ENCODE measurements at regions not wholly inside any gene's neighbourhood (a gene's known extent, or its start where the extent isn't known, plus 50 kb on each side); places are given as distances from the start of the nearest gene placed in this dataset.

DNA sequence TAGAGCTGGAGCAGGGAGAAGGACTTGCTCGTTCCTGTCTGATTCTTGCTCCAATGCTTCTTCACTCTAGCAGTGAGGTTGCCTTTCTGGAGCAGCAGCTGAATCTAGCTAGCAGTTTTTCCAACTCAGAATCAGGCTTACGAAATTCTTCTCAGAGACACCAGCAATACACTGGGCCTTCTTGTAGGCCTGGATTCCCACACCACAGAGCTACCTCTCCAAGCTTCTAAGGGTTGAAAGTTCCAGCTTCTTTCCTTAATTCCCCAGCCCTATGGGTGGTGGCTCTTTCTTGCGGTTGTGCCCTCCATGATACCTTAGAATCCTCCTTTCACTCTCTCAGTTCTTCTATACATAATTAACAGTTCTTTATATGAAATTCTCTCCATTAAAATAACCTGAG is 586.6 kb downstream of the INHBA start:
- Histone ChIP-seq H3K18ac (ENCODE audit: low read depth in 1 of 2, low read length in 2 of 2) (no peak overlapping the region), H2AK5ac (ENCODE audit: low read length, severe bottlenecking) (no peak overlapping the region), H4K8ac (ENCODE audit: low read length) (no peak overlapping the region), H3K4ac (ENCODE audit: low read depth in 1 of 2, low read length in 2 of 2) (no peak overlapping the region), H2BK12ac (ENCODE audit: low read length in 2 of 2) (no peak overlapping the region), H2BK15ac (ENCODE audit: low read depth, poor library complexity, severe bottlenecking) (no peak overlapping the region), H2AFZ (ENCODE audit: low read depth, low read length) (no peak overlapping the region), H3K14ac (ENCODE audit: low read length in 2 of 2) (no peak overlapping the region), H2BK120ac (ENCODE audit: low read depth, low read length) (no peak overlapping the region), H3K27ac (ENCODE audit: low read length, poor library complexity, severe bottlenecking) (no peak overlapping the region), H4K91ac (ENCODE audit: low read length) (no peak overlapping the region), H3K4me3 (ENCODE audit: insufficient read depth in 1 of 2, low read depth in 1 of 2, low read length in 2 of 2) (no peak overlapping the region), H3K79me1 (replicated peaks; ENCODE audit: low read length, poor library complexity, severe bottlenecking) (no peaks in the 10 kb centered on the region), H3K4me2 (ENCODE audit: low read length, poor library complexity, severe bottlenecking) (no peak overlapping the region), H2BK5ac (ENCODE audit: low read depth, low read length, poor library complexity, severe bottlenecking) (no peak overlapping the region), H3K4me1 (ENCODE audit: control insufficient read depth, insufficient read depth, low read depth, low read length) (peaks cover 2% of the 10 kb centered on the region), H3K23ac (ENCODE audit: low read length in 2 of 2) (no peak overlapping the region), H3K9me3 (ENCODE audit: control insufficient read depth, low read length) (no peaks in the 10 kb centered on the region), H3K27me3 (ENCODE audit: control insufficient read depth in 1 of 2, insufficient read depth in 1 of 2, low read length in 2 of 2) (no peaks in the 10 kb centered on the region), H3K36me3 (ENCODE audit: control insufficient read depth in 1 of 2, insufficient read depth in 2 of 2, low read depth in 1 of 2, low read length in 2 of 2) (no peaks in the 10 kb centered on the region), H3K9ac (ENCODE audit: low read length) (no peak overlapping the region)
- no peak for DNase-seq
- 97% methylated on average over 3 of the region's 3 CpGs for WGBS

- Histone ChIP-seq H2BK12ac (ENCODE audit: low read length in 2 of 2) (no peak overlapping the region), H2BK120ac (ENCODE audit: low read depth, low read length) (no peak overlapping the region), H3K79me1 (replicated peaks; ENCODE audit: low read length, poor library complexity, severe bottlenecking) (no peaks in the 10 kb centered on the region), H3K4ac (ENCODE audit: low read depth in 1 of 2, low read length in 2 of 2) (no peak overlapping the region), H3K4me1 (ENCODE audit: control insufficient read depth, insufficient read depth, low read depth, low read length) (peaks cover 2% of the 10 kb centered on the region), H3K14ac (ENCODE audit: low read length in 2 of 2) (no peak overlapping the region), H3K9me3 (ENCODE audit: control insufficient read depth, low read length) (no peaks in the 10 kb centered on the region), H3K27me3 (ENCODE audit: control insufficient read depth in 1 of 2, insufficient read depth in 1 of 2, low read length in 2 of 2) (no peaks in the 10 kb centered on the region), H3K9ac (ENCODE audit: low read length) (no peak overlapping the region), H3K23ac (ENCODE audit: low read length in 2 of 2) (no peak overlapping the region), H3K4me3 (ENCODE audit: insufficient read depth in 1 of 2, low read depth in 1 of 2, low read length in 2 of 2) (no peak overlapping the region), H3K36me3 (ENCODE audit: control insufficient read depth in 1 of 2, insufficient read depth in 2 of 2, low read depth in 1 of 2, low read length in 2 of 2) (no peaks in the 10 kb centered on the region), H2AFZ (ENCODE audit: low read depth, low read length) (no peak overlapping the region), H4K91ac (ENCODE audit: low read length) (no peak overlapping the region), H2AK5ac (ENCODE audit: low read length, severe bottlenecking) (no peak overlapping the region), H4K8ac (ENCODE audit: low read length) (no peak overlapping the region), H2BK15ac (ENCODE audit: low read depth, poor library complexity, severe bottlenecking) (no peak overlapping the region), H3K18ac (ENCODE audit: low read depth in 1 of 2, low read length in 2 of 2) (no peak overlapping the region), H3K4me2 (ENCODE audit: low read length, poor library complexity, severe bottlenecking) (no peak overlapping the region), H2BK5ac (ENCODE audit: low read depth, low read length, poor library complexity, severe bottlenecking) (no peak overlapping the region), H3K27ac (ENCODE audit: low read length, poor library complexity, severe bottlenecking) (no peak overlapping the region)
- DNase-seq, result no peak
- 93% methylated on average over 2 of the region's 2 CpGs for WGBS
Measured at GRCh38 chr7:41114691-41115090, 588.2 kb downstream of the INHBA start.

DNA sequence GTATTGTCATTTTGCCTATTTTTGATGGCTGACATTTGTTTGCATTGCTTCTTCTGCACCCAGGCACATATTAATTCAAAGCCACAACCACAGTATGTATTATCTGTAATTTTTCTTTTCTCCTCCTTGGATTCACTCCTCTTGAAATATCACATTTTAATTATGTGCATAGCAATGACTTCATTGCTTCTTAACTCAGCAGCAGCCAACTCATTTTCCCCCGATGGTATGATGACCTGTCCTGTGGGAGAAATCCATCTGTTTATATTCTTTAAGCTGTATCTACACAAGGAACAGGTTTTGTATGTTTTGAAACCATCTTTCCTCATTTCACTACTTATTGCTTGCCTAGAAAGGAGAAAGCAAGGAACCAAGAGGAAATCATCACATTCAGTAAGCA is 588.8 kb downstream of the INHBA start:
- no peak overlapping the region for H3K18ac ChIP-seq (ENCODE audit: low read depth in 1 of 2, low read length in 2 of 2)
- H2BK15ac ChIP-seq (ENCODE audit: low read depth, poor library complexity, severe bottlenecking), result no peak overlapping the region
- H3K36me3 ChIP-seq (ENCODE audit: control insufficient read depth in 1 of 2, insufficient read depth in 2 of 2, low read depth in 1 of 2, low read length in 2 of 2), result no peaks in the 10 kb centered on the region
- no peak overlapping the region for H3K4ac ChIP-seq (ENCODE audit: low read depth in 1 of 2, low read length in 2 of 2)
- H3K27me3 ChIP-seq (ENCODE audit: control insufficient read depth in 1 of 2, insufficient read depth in 1 of 2, low read length in 2 of 2), result no peaks in the 10 kb centered on the region
- no peak overlapping the region for H2BK5ac ChIP-seq (ENCODE audit: low read depth, low read length, poor library complexity, severe bottlenecking)
- H4K8ac ChIP-seq (ENCODE audit: low read length), result no peak overlapping the region
- H3K23ac ChIP-seq (ENCODE audit: low read length in 2 of 2), result no peak overlapping the region
- no peak overlapping the region for H2AFZ ChIP-seq (ENCODE audit: low read depth, low read length)
- 50% methylated on average over 1 of the region's 1 CpG for WGBS
- H3K14ac ChIP-seq (ENCODE audit: low read length in 2 of 2), result no peak overlapping the region
- no peak overlapping the region for H3K4me3 ChIP-seq (ENCODE audit: insufficient read depth in 1 of 2, low read depth in 1 of 2, low read length in 2 of 2)
- H2BK120ac ChIP-seq (ENCODE audit: low read depth, low read length), result no peak overlapping the region
- H2BK12ac ChIP-seq (ENCODE audit: low read length in 2 of 2), result no peak overlapping the region
- H3K4me1 ChIP-seq (ENCODE audit: control insufficient read depth, insufficient read depth, low read depth, low read length), result peaks cover 2% of the 10 kb centered on the region
- no peak overlapping the region for H3K9ac ChIP-seq (ENCODE audit: low read length)
- no peak overlapping the region for H3K27ac ChIP-seq (ENCODE audit: low read length, poor library complexity, severe bottlenecking)
- H3K9me3 ChIP-seq (ENCODE audit: control insufficient read depth, low read length), result no peaks in the 10 kb centered on the region
- H3K79me1 ChIP-seq (replicated peaks; ENCODE audit: low read length, poor library complexity, severe bottlenecking), result no peaks in the 10 kb centered on the region
- H4K91ac ChIP-seq (ENCODE audit: low read length), result no peak overlapping the region
- H2AK5ac ChIP-seq (ENCODE audit: low read length, severe bottlenecking), result no peak overlapping the region
- H3K4me2 ChIP-seq (ENCODE audit: low read length, poor library complexity, severe bottlenecking), result no peak overlapping the region
- DNase-seq, result peak; percentile 34

DNA sequence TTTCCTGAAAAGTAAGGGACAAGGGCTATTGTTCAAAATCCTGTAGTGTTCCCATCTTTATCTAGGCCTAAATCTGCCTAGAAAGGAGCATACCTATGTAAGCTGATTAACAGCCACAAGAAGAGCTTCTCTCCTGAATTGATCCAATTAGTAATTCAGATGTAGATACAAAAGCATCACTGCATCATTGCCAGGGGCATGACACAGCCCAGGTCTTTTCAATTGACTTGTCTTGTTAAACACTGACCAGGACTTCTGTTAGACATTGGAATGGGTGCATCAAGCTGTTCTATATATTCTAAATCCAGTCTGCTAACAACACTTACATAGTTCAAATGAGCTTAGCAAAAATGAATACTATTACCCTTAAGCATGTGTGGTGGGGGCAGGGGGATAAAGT is 589.2 kb downstream of the INHBA start:
- DNase-seq, result no peak
- Histone ChIP-seq H3K14ac (ENCODE audit: low read length in 2 of 2) (no peak overlapping the region), H3K36me3 (ENCODE audit: control insufficient read depth in 1 of 2, insufficient read depth in 2 of 2, low read depth in 1 of 2, low read length in 2 of 2) (no peaks in the 10 kb centered on the region), H2AK5ac (ENCODE audit: low read length, severe bottlenecking) (no peak overlapping the region), H4K8ac (ENCODE audit: low read length) (no peak overlapping the region), H3K27me3 (ENCODE audit: control insufficient read depth in 1 of 2, insufficient read depth in 1 of 2, low read length in 2 of 2) (no peaks in the 10 kb centered on the region), H3K23ac (ENCODE audit: low read length in 2 of 2) (no peak overlapping the region), H3K4me3 (ENCODE audit: insufficient read depth in 1 of 2, low read depth in 1 of 2, low read length in 2 of 2) (no peak overlapping the region), H2BK5ac (ENCODE audit: low read depth, low read length, poor library complexity, severe bottlenecking) (no peak overlapping the region), H2AFZ (ENCODE audit: low read depth, low read length) (no peak overlapping the region), H3K4me1 (ENCODE audit: control insufficient read depth, insufficient read depth, low read depth, low read length) (peaks cover 2% of the 10 kb centered on the region), H3K79me1 (replicated peaks; ENCODE audit: low read length, poor library complexity, severe bottlenecking) (no peaks in the 10 kb centered on the region), H3K4ac (ENCODE audit: low read depth in 1 of 2, low read length in 2 of 2) (no peak overlapping the region), H3K9me3 (ENCODE audit: control insufficient read depth, low read length) (no peaks in the 10 kb centered on the region), H3K27ac (ENCODE audit: low read length, poor library complexity, severe bottlenecking) (no peak overlapping the region), H2BK120ac (ENCODE audit: low read depth, low read length) (no peak overlapping the region), H3K18ac (ENCODE audit: low read depth in 1 of 2, low read length in 2 of 2) (no peak overlapping the region), H3K9ac (ENCODE audit: low read length) (no peak overlapping the region), H2BK15ac (ENCODE audit: low read depth, poor library complexity, severe bottlenecking) (no peak overlapping the region), H3K4me2 (ENCODE audit: low read length, poor library complexity, severe bottlenecking) (no peak overlapping the region), H4K91ac (ENCODE audit: low read length) (no peak overlapping the region), H2BK12ac (ENCODE audit: low read length in 2 of 2) (no peak overlapping the region)

Measured in mesenchymal stem cell (in vitro differentiated cells and primary cell).